IMR-90 (cell line): ENCODE measurements at regions not wholly inside any gene's neighbourhood (a gene's known extent, or its start where the extent isn't known, plus 50 kb on each side); places are given as distances from the start of the nearest gene placed in this dataset.

Experiments used
- ATAC-seq: fragments of 200-7000 bp; cut with Tn5 transposase; 2 replicates; pipeline ENCODE4 v1.9.1; 2020; ENCODE audit warnings: low read depth, mild to moderate bottlenecking, moderate library complexity
- BruUV-seq: library from RNA; stranded (reverse); fragments of 400-500 nt; replicated peaks from 2 replicates; lab custom pipeline; 2021; lab: Mats Ljungman, UMichigan
- CTCF ChIA-PET: fragments of 300-600 bp; formaldehyde crosslinking; extraction: SDS; loops from one replicate; lab custom pipeline; 2021; ENCODE audit warnings: antibody characterized with exemption; lab: Yijun Ruan, JAX
- POLR2A ChIA-PET: fragments of 300-600 bp; sonication (Branson Sonifier 250); formaldehyde crosslinking; loops from one replicate; lab custom pipeline; 2022; ENCODE audit warnings: antibody characterized with exemption; ENCODE audit not compliant: unreplicated experiment; lab: Charles Lee
- DNase-seq: peaks from one replicate; pipeline ENCODE4 v3.0.0; 2013
- H2AFZ ChIP-seq: replicated peaks from 2 replicates; pipeline ENCODE3; 2013; ENCODE audit warnings: low read length, mild to moderate bottlenecking; ENCODE audit not compliant: poor library complexity
- H2AK5ac ChIP-seq: 2 replicates; pipeline ENCODE4 v1.6.1; 2013; ENCODE audit warnings: low read depth, low read length, inconsistent platforms
- H2AK9ac ChIP-seq: replicated peaks from 2 replicates; pipeline ENCODE3; 2013; ENCODE audit warnings: mild to moderate bottlenecking, low read depth, low read length, moderate library complexity; ENCODE audit not compliant: poor library complexity
- H2BK120ac ChIP-seq: 2 replicates; pipeline ENCODE4 v1.6.1; 2013; ENCODE audit warnings: low read depth, low read length, inconsistent platforms
- H2BK15ac ChIP-seq: 3 replicates; pipeline ENCODE4 v1.6.1; 2013; ENCODE audit warnings: low read depth, low read length, inconsistent platforms
- H2BK20ac ChIP-seq: 2 replicates; pipeline ENCODE4 v1.6.1; 2013; ENCODE audit warnings: low read depth, mild to moderate bottlenecking, inconsistent platforms, low read length, moderate library complexity
- H2BK5ac ChIP-seq: 2 replicates; pipeline ENCODE4 v1.6.1; 2013; ENCODE audit warnings: mild to moderate bottlenecking, low read depth, low read length, inconsistent platforms; ENCODE audit not compliant: poor library complexity, severe bottlenecking
- H3K14ac ChIP-seq: replicated peaks from 2 replicates; pipeline ENCODE4 v1.6.1; 2013; ENCODE audit warnings: low read depth, low read length, inconsistent platforms
- H3K18ac ChIP-seq: 2 replicates; pipeline ENCODE4 v1.6.1; 2013; ENCODE audit warnings: low read depth, low read length, control low read depth
- H3K23ac ChIP-seq: 2 replicates; pipeline ENCODE4 v1.6.1; 2013; ENCODE audit warnings: low read depth, low read length, inconsistent platforms
- H3K27ac ChIP-seq: 2 replicates; pipeline ENCODE4 v1.5.1; 2013; ENCODE audit warnings: mild to moderate bottlenecking, control low read depth, low read length; ENCODE audit not compliant: insufficient read depth
- H3K27me3 ChIP-seq: 2 replicates; pipeline ENCODE4 v1.6.1; 2013; ENCODE audit warnings: low read length; ENCODE audit not compliant: control insufficient read depth, insufficient read depth
- H3K36me3 ChIP-seq: 2 replicates; pipeline ENCODE4 v1.6.1; 2013; ENCODE audit warnings: low read length, mixed read lengths; ENCODE audit not compliant: control insufficient read depth, insufficient read depth
- H3K4ac ChIP-seq: 2 replicates; pipeline ENCODE4 v1.6.1; 2013; ENCODE audit warnings: low read depth, low read length, inconsistent platforms
- H3K4me1 ChIP-seq: 2 replicates; pipeline ENCODE4 v1.6.1; 2013; ENCODE audit warnings: low read length, mixed read lengths; ENCODE audit not compliant: control insufficient read depth, insufficient read depth
- H3K4me2 ChIP-seq: 2 replicates; pipeline ENCODE4 v1.6.1; 2013; ENCODE audit warnings: low read depth, mild to moderate bottlenecking, control low read depth, low read length, moderate library complexity
- H3K4me3 ChIP-seq: 2 replicates; pipeline ENCODE4 v1.5.1; 2013; ENCODE audit warnings: low read depth, mild to moderate bottlenecking, control low read depth, low read length, moderate library complexity; ENCODE audit not compliant: insufficient read depth
- H3K56ac ChIP-seq: 2 replicates; pipeline ENCODE4 v1.6.1; 2013; ENCODE audit warnings: low read length, inconsistent platforms; ENCODE audit not compliant: insufficient read depth; ENCODE audit errors: extremely low read depth
- H3K79me1 ChIP-seq, 2 experiments: 2 replicates each; pipeline ENCODE4 v1.6.1; 2013; ENCODE audit warnings: low read length in 2 of 2, inconsistent platforms in 1 of 2, low read depth in 1 of 2
- H3K9ac ChIP-seq: 2 replicates; pipeline ENCODE4 v1.6.1; 2013; ENCODE audit warnings: low read depth, low read length, control low read depth
- H3K9me1 ChIP-seq: 2 replicates; pipeline ENCODE4 v1.6.1; 2013; ENCODE audit warnings: low read length, inconsistent platforms; ENCODE audit not compliant: insufficient read depth
- H3K9me3 ChIP-seq: 2 replicates; pipeline ENCODE4 v1.6.1; 2013; ENCODE audit warnings: low read length; ENCODE audit not compliant: control insufficient read depth, insufficient read depth
- H4K20me1 ChIP-seq: 2 replicates; pipeline ENCODE4 v1.6.1; 2013; ENCODE audit warnings: low read length, inconsistent platforms; ENCODE audit not compliant: insufficient read depth
- H4K5ac ChIP-seq: 2 replicates; pipeline ENCODE4 v1.6.1; 2013; ENCODE audit warnings: mild to moderate bottlenecking, low read depth, low read length, control low read depth
- H4K8ac ChIP-seq, 2 experiments: 2 replicates each; pipeline ENCODE4 v1.6.1; 2013; ENCODE audit warnings: low read depth in 2 of 2, low read length in 2 of 2, control low read depth in 1 of 2, inconsistent platforms in 1 of 2
- H4K91ac ChIP-seq: 2 replicates; pipeline ENCODE4 v1.6.1; 2013; ENCODE audit warnings: low read depth, low read length, inconsistent platforms; ENCODE audit not compliant: insufficient read depth
- CEBPB ChIP-seq: IDR thresholded peaks from 2 replicates; pipeline ENCODE4 v1.6.1; 2012; ENCODE audit warnings: low read depth, low read length, improper control_type of control experiment
- MAFK ChIP-seq: IDR thresholded peaks from 2 replicates; pipeline ENCODE4 v1.6.1; 2012; ENCODE audit warnings: low read depth, low read length, improper control_type of control experiment
- RFX5 ChIP-seq: IDR thresholded peaks from 2 replicates; pipeline ENCODE4 v1.8.0; 2012; ENCODE audit warnings: low read depth, mild to moderate bottlenecking, low read length, moderate library complexity
- dilution Hi-C: fragments of 300-500 bp; cut with HindIII; formaldehyde crosslinking; loops from one replicate; pipeline ENCODE4 v1.14.3; 2018; ENCODE audit warnings: low sequenced_read_pairs; ENCODE audit not compliant: unreplicated experiment
- in situ Hi-C: fragments of 300-500 bp; cut with MboI; formaldehyde crosslinking; loops from 3 replicates; pipeline ENCODE4 v1.14.3; 2019; ENCODE audit warnings: low sequenced_read_pairs, inconsistent platforms, mixed read lengths
- intact Hi-C: fragments of 100-400 bp; cut with micrococcal nuclease; formaldehyde crosslinking; loops from 2 replicates; pipeline ENCODE4 v1.10.0; 2022

DNA sequence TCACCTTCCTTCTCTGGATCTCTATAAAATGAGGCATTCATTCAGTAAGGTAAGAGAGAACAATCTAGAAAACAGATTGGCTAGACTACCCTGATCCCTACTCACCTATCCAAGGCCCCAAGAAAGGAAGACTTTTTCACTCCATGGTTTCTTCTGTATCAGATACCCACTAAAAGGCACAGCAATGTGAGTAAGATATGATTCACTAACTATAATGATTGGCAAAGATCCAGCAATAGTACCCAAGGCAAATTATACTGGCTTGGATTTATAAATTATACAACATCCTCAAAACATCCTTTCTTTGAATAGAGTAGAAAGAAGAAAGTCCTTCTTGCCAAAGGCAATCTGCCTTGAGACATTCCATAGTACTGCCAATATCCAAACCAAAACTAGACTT, 1432.0 kb upstream of the GOT2 start:
- Histone ChIP-seq H2AK9ac (no peak overlapping the region), H3K4ac (no peak overlapping the region), H3K9ac (no peak overlapping the region), H3K9me3 (0 out of 2 replicates have a peak, but pooled peaks cover 3% of the 10 kb centered on the region), H4K8ac (no peak overlapping the region), H4K20me1 (no peaks in the 10 kb centered on the region), H2BK120ac (no peak overlapping the region), H3K14ac (no peak overlapping the region), H3K4me2 (no peak overlapping the region), H3K79me1 (no peaks in the 10 kb centered on the region), H3K9me1 (no peaks in the 10 kb centered on the region), H2AFZ (no peak overlapping the region), H3K4me3 (no peak overlapping the region), H3K27me3 (no peaks in the 10 kb centered on the region), H2BK20ac (no peak overlapping the region), H3K23ac (no peak overlapping the region), H4K5ac (no peak overlapping the region), H2AK5ac (no peak overlapping the region), H3K18ac (no peak overlapping the region), H3K36me3 (no peaks in the 10 kb centered on the region), H2BK5ac (no peak overlapping the region), H3K4me1 (no peaks in the 10 kb centered on the region), H2BK15ac (no peak overlapping the region), H3K56ac (no peak overlapping the region), H3K27ac (no peak overlapping the region), H4K91ac (no peak overlapping the region)
- no peak for DNase-seq
- TF ChIP-seq RFX5 (no peak), CEBPB (no peak), MAFK (no peak)
- BruUV-seq, result no TSS peak
- in situ Hi-C loops, result no loop called here
- dilution Hi-C loops, result no loop called here
- ATAC-seq, result no peak
- intact Hi-C loops, result no loop called here
- ChIA-PET POLR2A (no interaction called here), CTCF (no interaction called here)
